ENCODE measurements at regions not wholly inside any gene's neighbourhood (a gene's known extent, or its start where the extent isn't known, plus 50 kb on each side); places are given as distances from the start of the nearest gene placed in this dataset.

- WGBS, 2 experiments (ENCODE audit: extremely low coverage in 1 of 2, insufficient coverage in 1 of 2, insufficient read length in 1 of 2, insufficient replicate concordance in 2 of 2, low coverage in 1 of 2, low lambda C conversion rate in 2 of 2, missing lambda C conversion rate in 1 of 2): 87% methylated on average over 3 of the region's 3 CpGs; no CpG with 5 or more reads in 1 of the 2 experiments
- Histone ChIP-seq H3K9ac (replicated peaks in 1 of 4; ENCODE audit: extremely low read depth in 1 of 4, low read depth in 3 of 4, low read length in 3 of 4) (no peak overlapping the region), H3K4me2 (ENCODE audit: insufficient read depth in 1 of 2, low read depth in 2 of 2, low read length in 2 of 2) (no peak overlapping the region), H3K4me3 (ENCODE audit: extremely low read depth in 1 of 4, insufficient read depth in 2 of 4, low read depth in 3 of 4, low read length in 4 of 4) (no peak overlapping the region), H3K27ac (ENCODE audit: low read depth, low read length) (no peak overlapping the region), H3K9me3 (ENCODE audit: insufficient read depth in 2 of 2, low read depth in 1 of 2, low read length in 1 of 2) (no peaks in the 10 kb centered on the region), H4K20me1 (replicated peaks in 1 of 2; ENCODE audit: control insufficient read depth in 1 of 2, insufficient read depth in 2 of 2, low read length in 2 of 2) (no peaks in the 10 kb centered on the region), H3K18ac (ENCODE audit: extremely low read depth, low read length) (no peak overlapping the region), H3K14ac (ENCODE audit: insufficient read length) (no peak overlapping the region), H4K91ac (replicated peaks; ENCODE audit: insufficient read length, low read length) (no peak overlapping the region), H3K79me2 (ENCODE audit: control insufficient read depth in 1 of 2, insufficient read depth in 2 of 2, low read length in 2 of 2) (no peaks in the 10 kb centered on the region), H2AFZ (ENCODE audit: low read length) (no peak overlapping the region), H2BK12ac (ENCODE audit: low read depth, low read length) (no peak overlapping the region), H3K56ac (replicated peaks; ENCODE audit: insufficient read length, low read depth, low read length) (no peak overlapping the region), H3K4me1 (replicated peaks in 1 of 4; ENCODE audit: control insufficient read depth in 3 of 4, insufficient read depth in 4 of 4, low read length in 3 of 4) (no peaks in the 10 kb centered on the region), H4K8ac (ENCODE audit: extremely low read depth, insufficient read depth, low read length) (no peak overlapping the region), H3K23ac (ENCODE audit: insufficient read length) (no peak overlapping the region), H2AK5ac (ENCODE audit: low read depth, low read length) (no peak overlapping the region), H2BK5ac (ENCODE audit: low read depth, low read length) (no peak overlapping the region), H3K36me3 (ENCODE audit: control insufficient read depth in 2 of 4, insufficient read depth in 4 of 4, low read length in 3 of 4) (no peaks in the 10 kb centered on the region), H2BK20ac (ENCODE audit: low read length) (no peak overlapping the region), H4K5ac (ENCODE audit: insufficient read length, low read depth, low read length) (no peak overlapping the region), H2BK120ac (replicated peaks; ENCODE audit: low read depth, low read length) (no peak overlapping the region), H3K27me3 (replicated peaks in 1 of 4; ENCODE audit: control insufficient read depth in 3 of 4, extremely low read depth in 1 of 4, insufficient read depth in 3 of 4, low read length in 3 of 4) (no peaks in the 10 kb centered on the region), H3K23me2 (ENCODE audit: low read depth, low read length) (no peaks in the 10 kb centered on the region), H3K79me1 (ENCODE audit: low read depth, low read length) (no peaks in the 10 kb centered on the region), H2BK15ac (ENCODE audit: low read length) (no peak overlapping the region), H3K4ac (replicated peaks; ENCODE audit: insufficient read length, low read depth, low read length) (no peak overlapping the region)
- no peak for TF ChIP-seq SRF (IDR thresholded peaks at IDR 0.05; ENCODE audit: low read depth, low read length)
- no peak for TF ChIP-seq HDAC6 (IDR thresholded peaks at IDR 0.05; ENCODE audit: low read depth, low read length)
- no peak for TF ChIP-seq TAF7 (optimal IDR thresholded peaks at IDR 0.05; ENCODE audit: borderline replicate concordance, low read depth, low read length)
- TF ChIP-seq, protein P1, sequence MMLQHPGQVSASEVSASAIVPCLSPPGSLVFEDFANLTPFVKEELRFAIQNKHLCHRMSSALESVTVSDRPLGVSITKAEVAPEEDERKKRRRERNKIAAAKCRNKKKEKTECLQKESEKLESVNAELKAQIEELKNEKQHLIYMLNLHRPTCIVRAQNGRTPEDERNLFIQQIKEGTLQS (IDR thresholded peaks at IDR 0.05; ENCODE audit: insufficient read depth, low read depth, low read length): no peak
- no peak for TF ChIP-seq BACH1 (IDR thresholded peaks at IDR 0.05; ENCODE audit: low read length)
- DNase-seq (ENCODE audit: low read depth in 1 of 2, low spot score in 2 of 2) (no peak), FAIRE-seq (no peak)
- POLR2A ChIA-PET (ENCODE audit: partially characterized antibody): no interaction called here
- CTCF ChIA-PET (ENCODE audit: partially characterized antibody): interaction anchor here (0.6 to 0.8 kb wide), 2 partner anchors 20 to 59 kb away, joined by 3 read pairs; no protein-coding TSS in a partner anchor
Observed at GRCh38 chr5:45779874-45780671, 83.9 kb upstream of the HCN1 start.
